ENCODE measurements at regions not wholly inside any gene's neighbourhood (a gene's known extent, or its start where the extent isn't known, plus 50 kb on each side); places are given as distances from the start of the nearest gene placed in this dataset.

- TF ChIP-seq, protein P1, sequence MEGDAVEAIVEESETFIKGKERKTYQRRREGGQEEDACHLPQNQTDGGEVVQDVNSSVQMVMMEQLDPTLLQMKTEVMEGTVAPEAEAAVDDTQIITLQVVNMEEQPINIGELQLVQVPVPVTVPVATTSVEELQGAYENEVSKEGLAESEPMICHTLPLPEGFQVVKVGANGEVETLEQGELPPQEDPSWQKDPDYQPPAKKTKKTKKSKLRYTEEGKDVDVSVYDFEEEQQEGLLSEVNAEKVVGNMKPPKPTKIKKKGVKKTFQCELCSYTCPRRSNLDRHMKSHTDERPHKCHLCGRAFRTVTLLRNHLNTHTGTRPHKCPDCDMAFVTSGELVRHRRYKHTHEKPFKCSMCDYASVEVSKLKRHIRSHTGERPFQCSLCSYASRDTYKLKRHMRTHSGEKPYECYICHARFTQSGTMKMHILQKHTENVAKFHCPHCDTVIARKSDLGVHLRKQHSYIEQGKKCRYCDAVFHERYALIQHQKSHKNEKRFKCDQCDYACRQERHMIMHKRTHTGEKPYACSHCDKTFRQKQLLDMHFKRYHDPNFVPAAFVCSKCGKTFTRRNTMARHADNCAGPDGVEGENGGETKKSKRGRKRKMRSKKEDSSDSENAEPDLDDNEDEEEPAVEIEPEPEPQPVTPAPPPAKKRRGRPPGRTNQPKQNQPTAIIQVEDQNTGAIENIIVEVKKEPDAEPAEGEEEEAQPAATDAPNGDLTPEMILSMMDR (IDR thresholded peaks at IDR 0.05; ENCODE audit: control extremely low read depth, extremely low read depth, low read depth, missing control alignments), result no peak
- DNase-seq (ENCODE audit: extremely low spot score), result no peak
- ChIA-PET POLR2A (no interaction called here), CTCF (no interaction called here)
Measured at GRCh38 chr10:78181381-78182055, 147.9 kb downstream of the RPS24 start.

DNA sequence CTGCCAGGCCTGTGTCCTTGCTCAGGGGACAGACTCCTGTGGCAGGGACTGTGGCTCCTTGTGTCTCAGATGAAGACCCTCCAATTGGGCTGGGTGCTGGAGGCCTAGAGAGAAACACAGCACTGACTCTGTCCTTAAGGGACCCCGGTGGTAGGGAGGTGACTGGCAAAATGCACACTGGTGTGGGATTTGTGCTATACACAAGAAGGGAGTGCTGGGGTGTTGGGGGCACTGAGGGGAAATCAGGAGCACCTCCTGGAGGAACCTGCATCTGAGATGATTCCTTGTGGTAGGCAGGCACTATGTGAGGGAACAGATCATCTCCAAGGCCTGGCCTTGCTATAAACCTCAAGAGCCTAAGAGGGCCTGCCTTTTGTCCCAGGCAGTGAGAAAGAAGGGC lies 149.2 kb downstream of the RPS24 start:
- POLR2A ChIA-PET, result no interaction called here
- TF ChIP-seq, protein P1 (IDR thresholded peaks at IDR 0.05; ENCODE audit: control extremely low read depth, extremely low read depth, low read depth, missing control alignments), result no peak
- no peak for DNase-seq (ENCODE audit: extremely low spot score)
- CTCF ChIA-PET, result interaction anchor here (1.3 kb wide), 1 partner anchor 12 kb away, joined by 3 read pairs; no protein-coding TSS in a partner anchor

- ChIA-PET POLR2A (no interaction called here), CTCF (interaction anchor here (0.7 kb wide), 1 partner anchor 209 kb away, joined by 3 read pairs; no protein-coding TSS in a partner anchor)
- no peak for DNase-seq (ENCODE audit: extremely low spot score)
- TF ChIP-seq, protein P1 (IDR thresholded peaks at IDR 0.05; ENCODE audit: control extremely low read depth, extremely low read depth, low read depth, missing control alignments), result no peak
Measured at GRCh38 chr10:78184851-78185692, 151.4 kb downstream of the RPS24 start.

- CTCF ChIA-PET, result interaction anchor here (0.7 kb wide), 1 partner anchor 209 kb away, joined by 3 read pairs; no protein-coding TSS in a partner anchor
- POLR2A ChIA-PET, result no interaction called here
- TF ChIP-seq, protein P1 (IDR thresholded peaks at IDR 0.05; ENCODE audit: control extremely low read depth, extremely low read depth, low read depth, missing control alignments), result no peak
Measured at GRCh38 chr10:78185693-78186055, 152.0 kb downstream of the RPS24 start.

DNA sequence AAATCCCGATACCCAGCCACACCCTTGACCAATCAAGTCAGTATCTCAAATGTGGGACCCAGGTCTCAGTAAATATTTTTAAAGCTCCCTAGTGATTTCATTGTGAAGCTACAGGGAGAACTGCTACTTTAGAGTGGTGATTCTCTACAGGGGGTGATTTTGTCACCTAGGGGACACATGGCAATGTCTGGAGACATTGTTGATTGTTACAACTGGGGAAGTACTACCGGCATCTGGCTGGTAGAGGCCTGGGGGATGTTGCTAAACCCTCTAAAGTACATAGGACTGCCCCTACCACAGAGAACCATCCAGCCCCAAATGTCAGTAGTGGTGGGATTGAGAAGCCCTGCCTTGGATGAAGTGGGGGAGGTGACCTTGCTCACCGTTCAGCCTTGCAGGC lies 152.9 kb downstream of the RPS24 start:
- TF ChIP-seq, protein P1 (IDR thresholded peaks at IDR 0.05; ENCODE audit: control extremely low read depth, extremely low read depth, low read depth, missing control alignments), result no peak
- ChIA-PET CTCF (no interaction called here), POLR2A (no interaction called here)
- no peak for DNase-seq (ENCODE audit: extremely low spot score)

More at GRCh38 chr10:78185693-78186055, 152.0 kb downstream of the RPS24 start:
- no peak for DNase-seq (ENCODE audit: extremely low spot score)

GRCh38 chr10:78187371-78187770 lies 153.7 kb downstream of the RPS24 start:
- TF ChIP-seq, protein P1 (IDR thresholded peaks at IDR 0.05; ENCODE audit: control extremely low read depth, extremely low read depth, low read depth, missing control alignments), result no peak
- POLR2A ChIA-PET, result no interaction called here
- CTCF ChIA-PET, result no interaction called here
- no peak for DNase-seq (ENCODE audit: extremely low spot score)

Data from GM10248 (cell line).